HEK293 (cell line): ENCODE measurements at regions not wholly inside any gene's neighbourhood (a gene's known extent, or its start where the extent isn't known, plus 50 kb on each side); places are given as distances from the start of the nearest gene placed in this dataset.

Experiments
- CTCF ChIA-PET: fragments of 350-600 bp; formaldehyde crosslinking; extraction: SDS; loops from one replicate; lab custom pipeline; 2021; ENCODE audit warnings: antibody characterized with exemption; lab: Yijun Ruan, JAX
- POLR2A ChIA-PET: fragments of 300-600 bp; formaldehyde crosslinking; extraction: SDS; loops from one replicate; lab custom pipeline; 2020; ENCODE audit warnings: antibody characterized with exemption, inconsistent platforms; lab: Yijun Ruan, JAX
- H3K27ac ChIP-seq: fragments of 200-500 bp; sonication (Bioruptor generic); 2 replicates; pipeline ENCODE4 v1.5.1; 2014; ENCODE audit warnings: low read depth, low read length, control low read depth, inconsistent platforms; ENCODE audit errors: extremely low read depth
- H3K36me3 ChIP-seq, 2 experiments: fragments of 200-500 bp in 1 of 2; sonication (Bioruptor generic) in 1 of 2; 1 replicate in 1 of 2; 2 replicates in 1 of 2; pipeline ENCODE4 v1.5.1; 2014 to 2017; ENCODE audit warnings: inconsistent platforms in 2 of 2, low read length in 2 of 2; ENCODE audit not compliant: control insufficient read depth in 2 of 2, insufficient read depth in 1 of 2
- H3K4me1 ChIP-seq: fragments of 200-500 bp; sonication (Bioruptor generic); 2 replicates; pipeline ENCODE4 v1.5.1; 2014; ENCODE audit warnings: mild to moderate bottlenecking, low read length, inconsistent platforms; ENCODE audit not compliant: control insufficient read depth, insufficient read depth
- H3K4me3 ChIP-seq: 2 replicates; pipeline ENCODE4 v1.5.1; 2011; ENCODE audit warnings: low read depth, mild to moderate bottlenecking, control low read depth, low read length, moderate library complexity
- H3K9me3 ChIP-seq: fragments of 200-500 bp; sonication (Bioruptor generic); 2 replicates; pipeline ENCODE4 v1.5.1; 2014; ENCODE audit warnings: low read depth, low read length, inconsistent platforms; ENCODE audit not compliant: control insufficient read depth, insufficient read depth
- EGR2 ChIP-seq: fragments of 450-650 bp; formaldehyde crosslinking; IDR thresholded peaks from 2 replicates; pipeline ENCODE4 v1.5.1; 2016; ENCODE audit warnings: low read depth, missing biosample characterization, missing genetic modification characterization
- FEZF1 ChIP-seq: fragments of 450-650 bp; formaldehyde crosslinking; IDR thresholded peaks from 2 replicates; pipeline ENCODE4 v1.5.1; 2016; ENCODE audit warnings: missing biosample characterization, missing genetic modification characterization
- GLIS1 ChIP-seq: fragments of 450-650 bp; formaldehyde crosslinking; IDR thresholded peaks from 2 replicates; pipeline ENCODE4 v1.5.1; 2016; ENCODE audit warnings: missing biosample characterization, missing genetic modification characterization
- HOXA7 ChIP-seq: sonication (generic); formaldehyde crosslinking; IDR thresholded peaks from 2 replicates; pipeline ENCODE4 v1.8.1; 2022; ENCODE audit warnings: missing genetic modification reagents, borderline replicate concordance
- MEIS1 ChIP-seq: sonication (generic); formaldehyde crosslinking; IDR thresholded peaks from 2 replicates; pipeline ENCODE4 v1.8.1; 2022; ENCODE audit warnings: missing genetic modification reagents, mild to moderate bottlenecking, borderline replicate concordance
- MYNN ChIP-seq: fragments of 450-650 bp; formaldehyde crosslinking; IDR thresholded peaks from 2 replicates; pipeline ENCODE4 v1.5.1; 2016; ENCODE audit warnings: missing biosample characterization, missing genetic modification characterization, borderline replicate concordance
- PRDM10 ChIP-seq: fragments of 450-650 bp; formaldehyde crosslinking; IDR thresholded peaks from 2 replicates; pipeline ENCODE4 v1.5.1; 2016; ENCODE audit warnings: missing biosample characterization, missing genetic modification characterization
- ZBTB1 ChIP-seq: fragments of 450-650 bp; formaldehyde crosslinking; IDR thresholded peaks from 2 replicates; pipeline ENCODE4 v1.5.1; 2016; ENCODE audit warnings: missing biosample characterization, missing genetic modification characterization
- ZNF132 ChIP-seq: fragments of 450-650 bp; formaldehyde crosslinking; IDR thresholded peaks from 2 replicates; pipeline ENCODE4 v1.5.1; 2017; ENCODE audit warnings: missing biosample characterization, missing genetic modification characterization, borderline replicate concordance
- ZNF148 ChIP-seq: fragments of 450-650 bp; formaldehyde crosslinking; IDR thresholded peaks from 2 replicates; pipeline ENCODE4 v1.5.0; 2017; ENCODE audit warnings: missing biosample characterization, missing genetic modification characterization, borderline replicate concordance
- ZNF174 ChIP-seq: fragments of 450-650 bp; formaldehyde crosslinking; IDR thresholded peaks from 2 replicates; pipeline ENCODE4 v1.5.0; 2017; ENCODE audit warnings: missing biosample characterization, mild to moderate bottlenecking, missing genetic modification characterization
- ZNF24 ChIP-seq: fragments of 450-650 bp; formaldehyde crosslinking; IDR thresholded peaks from 2 replicates; pipeline ENCODE4 v1.5.1; 2016; ENCODE audit warnings: missing biosample characterization, missing genetic modification characterization
- ZNF366 ChIP-seq: fragments of 450-650 bp; formaldehyde crosslinking; conservative IDR thresholded peaks from 2 replicates; pipeline ENCODE4 v1.5.1; 2016; ENCODE audit warnings: missing biosample characterization, missing genetic modification characterization
- ZNF426 ChIP-seq: fragments of 450-650 bp; formaldehyde crosslinking; IDR thresholded peaks from 2 replicates; pipeline ENCODE4 v1.5.1; 2017; ENCODE audit warnings: missing biosample characterization, missing genetic modification characterization, mild to moderate bottlenecking, inconsistent platforms, moderate library complexity
- ZNF521 ChIP-seq: fragments of 450-650 bp; formaldehyde crosslinking; IDR thresholded peaks from 2 replicates; pipeline ENCODE4 v1.5.1; 2017; ENCODE audit warnings: missing biosample characterization, mild to moderate bottlenecking, missing genetic modification characterization
- ZNF530 ChIP-seq: fragments of 450-650 bp; formaldehyde crosslinking; IDR thresholded peaks from 2 replicates; pipeline ENCODE4 v1.5.1; 2016; ENCODE audit warnings: low read depth, missing biosample characterization, missing genetic modification characterization
- ZNF555 ChIP-seq: fragments of 450-650 bp; formaldehyde crosslinking; conservative IDR thresholded peaks from 2 replicates; pipeline ENCODE4 v1.5.1; 2017; ENCODE audit warnings: missing biosample characterization, mild to moderate bottlenecking, missing genetic modification characterization, inconsistent platforms
- ZNF571 ChIP-seq: fragments of 450-650 bp; formaldehyde crosslinking; IDR thresholded peaks from 2 replicates; pipeline ENCODE4 v1.5.0; 2017; ENCODE audit warnings: missing biosample characterization, missing genetic modification characterization
- ZNF580 ChIP-seq: fragments of 450-650 bp; formaldehyde crosslinking; IDR thresholded peaks from 2 replicates; pipeline ENCODE4 v1.5.1; 2016; ENCODE audit warnings: missing biosample characterization, missing genetic modification characterization
- TF ChIP-seq, protein P1 (sequence below): fragments of 450-650 bp; formaldehyde crosslinking; IDR thresholded peaks from 2 replicates; pipeline ENCODE4 v1.5.1; 2017; ENCODE audit warnings: missing biosample characterization, mild to moderate bottlenecking, missing genetic modification characterization, moderate library complexity
- TF ChIP-seq, protein P2 (sequence below): fragments of 450-650 bp; formaldehyde crosslinking; IDR thresholded peaks from 2 replicates; pipeline ENCODE4 v1.5.1; 2016; ENCODE audit warnings: missing biosample characterization, missing genetic modification characterization
- TF ChIP-seq, protein P3 (sequence below): fragments of 450-650 bp; formaldehyde crosslinking; IDR thresholded peaks from 2 replicates; pipeline ENCODE4 v1.5.1; 2016; ENCODE audit warnings: missing biosample characterization, missing genetic modification characterization

- Histone ChIP-seq H3K27ac (no peak overlapping the region), H3K4me3 (no peak overlapping the region), H3K4me1 (no peaks in the 10 kb centered on the region), H3K36me3 (no peaks in the 10 kb centered on the region), H3K9me3 (no peaks in the 10 kb centered on the region)
- TF ChIP-seq, protein P1, sequence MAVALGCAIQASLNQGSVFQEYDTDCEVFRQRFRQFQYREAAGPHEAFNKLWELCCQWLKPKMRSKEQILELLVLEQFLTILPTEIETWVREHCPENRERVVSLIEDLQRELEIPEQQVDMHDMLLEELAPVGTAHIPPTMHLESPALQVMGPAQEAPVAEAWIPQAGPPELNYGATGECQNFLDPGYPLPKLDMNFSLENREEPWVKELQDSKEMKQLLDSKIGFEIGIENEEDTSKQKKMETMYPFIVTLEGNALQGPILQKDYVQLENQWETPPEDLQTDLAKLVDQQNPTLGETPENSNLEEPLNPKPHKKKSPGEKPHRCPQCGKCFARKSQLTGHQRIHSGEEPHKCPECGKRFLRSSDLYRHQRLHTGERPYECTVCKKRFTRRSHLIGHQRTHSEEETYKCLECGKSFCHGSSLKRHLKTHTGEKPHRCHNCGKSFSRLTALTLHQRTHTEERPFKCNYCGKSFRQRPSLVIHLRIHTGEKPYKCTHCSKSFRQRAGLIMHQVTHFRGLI (tag by site-specific recombination), result no peak
- no peak for TF ChIP-seq ZNF555 (tag by site-specific recombination)
- TF ChIP-seq ZNF24 (tag by site-specific recombination), result no peak
- peak; percentile 39; the same call in 1 of the 2 replicates for TF ChIP-seq PRDM10 (tag by site-specific recombination)
- no peak for TF ChIP-seq ZNF571 (tag by site-specific recombination)
- no peak for TF ChIP-seq GLIS1
- ChIA-PET CTCF (interaction anchor here (1.1 kb wide), 1 partner anchor 24 kb away, joined by 4 read pairs; no protein-coding TSS in a partner anchor), POLR2A (no interaction called here)
These were observed 50.7 kb upstream of the TOX2 start for GRCh38 chr20:43863821-43864544.

DNA sequence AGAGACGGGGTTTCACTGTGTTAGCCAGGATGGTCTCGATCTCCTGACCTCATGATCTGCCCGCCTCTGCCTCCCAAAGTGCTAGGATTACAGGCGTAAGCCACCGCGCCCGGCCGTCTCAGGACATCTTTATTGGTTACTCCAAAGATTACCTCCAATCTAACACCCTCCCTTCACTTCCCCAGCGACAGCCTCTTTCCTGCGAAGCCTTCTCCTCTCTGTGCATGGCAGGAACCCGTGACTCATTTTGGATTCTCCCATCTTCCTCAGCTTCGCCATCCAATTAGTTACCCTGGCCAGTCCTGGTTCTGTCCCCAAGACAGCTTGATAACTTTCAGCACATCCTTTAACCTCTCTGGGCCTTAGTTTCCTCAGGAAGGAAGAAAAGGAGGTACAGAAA is 51.3 kb upstream of the TOX2 start:
- no peaks in the 10 kb centered on the region for H3K9me3 ChIP-seq
- no peaks in the 10 kb centered on the region for H3K36me3 ChIP-seq
- H3K4me3 ChIP-seq, result no peak overlapping the region
- H3K4me1 ChIP-seq, result no peaks in the 10 kb centered on the region
- ChIA-PET CTCF (interaction anchor here (0.6 to 1.1 kb wide), 2 partner anchors 23 to 124 kb away, joined by 3 to 4 read pairs; no protein-coding TSS in a partner anchor), POLR2A (interaction anchor here (0.6 kb wide), 1 partner anchor 190 kb away, joined by 3 read pairs; no protein-coding TSS in a partner anchor)
- no peak overlapping the region for H3K27ac ChIP-seq
- TF ChIP-seq ZNF530, result no peak
- no peak for TF ChIP-seq FEZF1 (tag by site-specific recombination)
- TF ChIP-seq ZNF521 (tag by site-specific recombination), result no peak
- TF ChIP-seq ZNF132 (tag by site-specific recombination), result no peak
- TF ChIP-seq, protein P2, sequence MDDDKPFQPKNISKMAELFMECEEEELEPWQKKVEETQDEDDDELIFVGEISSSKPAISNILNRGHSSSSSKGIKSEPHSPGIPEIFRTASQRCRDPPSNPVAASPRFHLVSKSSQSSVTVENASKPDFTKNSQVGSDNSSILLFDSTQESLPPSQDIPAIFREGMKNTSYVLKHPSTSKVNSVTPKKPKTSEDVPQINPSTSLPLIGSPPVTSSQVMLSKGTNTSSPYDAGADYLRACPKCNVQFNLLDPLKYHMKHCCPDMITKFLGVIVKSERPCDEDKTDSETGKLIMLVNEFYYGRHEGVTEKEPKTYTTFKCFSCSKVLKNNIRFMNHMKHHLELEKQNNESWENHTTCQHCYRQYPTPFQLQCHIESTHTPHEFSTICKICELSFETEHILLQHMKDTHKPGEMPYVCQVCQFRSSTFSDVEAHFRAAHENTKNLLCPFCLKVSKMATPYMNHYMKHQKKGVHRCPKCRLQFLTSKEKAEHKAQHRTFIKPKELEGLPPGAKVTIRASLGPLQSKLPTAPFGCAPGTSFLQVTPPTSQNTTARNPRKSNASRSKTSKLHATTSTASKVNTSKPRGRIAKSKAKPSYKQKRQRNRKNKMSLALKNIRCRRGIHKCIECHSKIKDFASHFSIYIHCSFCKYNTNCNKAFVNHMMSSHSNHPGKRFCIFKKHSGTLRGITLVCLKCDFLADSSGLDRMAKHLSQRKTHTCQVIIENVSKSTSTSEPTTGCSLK (tag by site-specific recombination), result no peak
- TF ChIP-seq EGR2 (tag by site-specific recombination), result no peak
- TF ChIP-seq ZNF426 (tag by site-specific recombination), result no peak
- no peak for TF ChIP-seq MYNN (tag by site-specific recombination)
- no peak for TF ChIP-seq ZNF174 (tag by site-specific recombination)
- no peak for TF ChIP-seq ZNF580 (tag by site-specific recombination)
- TF ChIP-seq MEIS1 (CRISPR knock-in tag), result no peak
- TF ChIP-seq, protein P3, sequence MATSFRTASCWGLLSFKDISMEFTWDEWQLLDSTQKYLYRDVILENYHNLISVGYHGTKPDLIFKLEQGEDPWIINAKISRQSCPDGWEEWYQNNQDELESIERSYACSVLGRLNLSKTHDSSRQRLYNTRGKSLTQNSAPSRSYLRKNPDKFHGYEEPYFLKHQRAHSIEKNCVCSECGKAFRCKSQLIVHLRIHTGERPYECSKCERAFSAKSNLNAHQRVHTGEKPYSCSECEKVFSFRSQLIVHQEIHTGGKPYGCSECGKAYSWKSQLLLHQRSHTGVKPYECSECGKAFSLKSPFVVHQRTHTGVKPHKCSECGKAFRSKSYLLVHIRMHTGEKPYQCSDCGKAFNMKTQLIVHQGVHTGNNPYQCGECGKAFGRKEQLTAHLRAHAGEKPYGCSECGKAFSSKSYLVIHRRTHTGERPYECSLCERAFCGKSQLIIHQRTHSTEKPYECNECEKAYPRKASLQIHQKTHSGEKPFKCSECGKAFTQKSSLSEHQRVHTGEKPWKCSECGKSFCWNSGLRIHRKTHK (tag by site-specific recombination), result no peak
- no peak for TF ChIP-seq ZNF148
- no peak for TF ChIP-seq HOXA7 (CRISPR knock-in tag)
- no peak for TF ChIP-seq ZNF366
- no peak for TF ChIP-seq ZBTB1 (tag by site-specific recombination)
